ENCODE measurements at regions not wholly inside any gene's neighbourhood (a gene's known extent, or its start where the extent isn't known, plus 50 kb on each side); places are given as distances from the start of the nearest gene placed in this dataset.

GRCh38 chr3:14261229-14261628, 82.6 kb downstream of the LSM3 start:
- TF ChIP-seq, protein P1, sequence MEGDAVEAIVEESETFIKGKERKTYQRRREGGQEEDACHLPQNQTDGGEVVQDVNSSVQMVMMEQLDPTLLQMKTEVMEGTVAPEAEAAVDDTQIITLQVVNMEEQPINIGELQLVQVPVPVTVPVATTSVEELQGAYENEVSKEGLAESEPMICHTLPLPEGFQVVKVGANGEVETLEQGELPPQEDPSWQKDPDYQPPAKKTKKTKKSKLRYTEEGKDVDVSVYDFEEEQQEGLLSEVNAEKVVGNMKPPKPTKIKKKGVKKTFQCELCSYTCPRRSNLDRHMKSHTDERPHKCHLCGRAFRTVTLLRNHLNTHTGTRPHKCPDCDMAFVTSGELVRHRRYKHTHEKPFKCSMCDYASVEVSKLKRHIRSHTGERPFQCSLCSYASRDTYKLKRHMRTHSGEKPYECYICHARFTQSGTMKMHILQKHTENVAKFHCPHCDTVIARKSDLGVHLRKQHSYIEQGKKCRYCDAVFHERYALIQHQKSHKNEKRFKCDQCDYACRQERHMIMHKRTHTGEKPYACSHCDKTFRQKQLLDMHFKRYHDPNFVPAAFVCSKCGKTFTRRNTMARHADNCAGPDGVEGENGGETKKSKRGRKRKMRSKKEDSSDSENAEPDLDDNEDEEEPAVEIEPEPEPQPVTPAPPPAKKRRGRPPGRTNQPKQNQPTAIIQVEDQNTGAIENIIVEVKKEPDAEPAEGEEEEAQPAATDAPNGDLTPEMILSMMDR (IDR thresholded peaks at IDR 0.05) = peak; percentile 96 to 98 (median 97)
- no peak for TF ChIP-seq POLR2A (IDR thresholded peaks at IDR 0.05)
